Lower lobe of right lung (tissue), 2 donors: ENCODE measurements at regions not wholly inside any gene's neighbourhood (a gene's known extent, or its start where the extent isn't known, plus 50 kb on each side); places are given as distances from the start of the nearest gene placed in this dataset.

Experiments used
- ATAC-seq, 2 donors: fragments of 200-7000 bp; cut with Tn5 transposase; one replicate each; pipeline ENCODE4 v1.9.1; 2020 to 2022; ENCODE audit warnings: mild to moderate bottlenecking in 2 of 2, moderate library complexity in 2 of 2
- DNase-seq: peaks from one replicate; pipeline ENCODE4 v3.0.0-alpha.2; 2020
- H3K27ac ChIP-seq: fragments of 200-600 bp; one replicate; pipeline ENCODE4 v1.8.0; 2022
- H3K27me3 ChIP-seq: fragments of 200-600 bp; one replicate; pipeline ENCODE4 v1.8.0; 2022; ENCODE audit warnings: low read depth
- H3K36me3 ChIP-seq: fragments of 200-600 bp; one replicate; pipeline ENCODE4 v1.8.0; 2022; ENCODE audit warnings: mild to moderate bottlenecking
- H3K4me1 ChIP-seq: fragments of 200-600 bp; one replicate; pipeline ENCODE4 v1.8.0; 2022
- H3K4me3 ChIP-seq: fragments of 200-600 bp; one replicate; pipeline ENCODE4 v1.8.0; 2022; ENCODE audit warnings: mild to moderate bottlenecking
- H3K9me3 ChIP-seq: fragments of 200-600 bp; one replicate; pipeline ENCODE4 v1.8.0; 2022
- CTCF ChIP-seq: fragments of 200-600 bp; IDR thresholded peaks from one replicate; pipeline ENCODE4 v1.8.0; 2022; ENCODE audit warnings: antibody characterized with exemption, mild to moderate bottlenecking
- intact Hi-C: fragments of 100-400 bp; cut with DNase I; formaldehyde crosslinking; loops from one replicate; pipeline ENCODE4 v1.11.0; 2022
- donor health status: DM: no; HTN: yes; CAD: no; lungs with severe emphysema.

GRCh38 chr3:126266291-126266840, 86.0 kb upstream of the ALDH1L1 start:
- H3K4me1 ChIP-seq = peaks cover 45% of the 10 kb centered on the region
- peak overlapping the region; percentile 44 for H3K4me3 ChIP-seq
- ATAC-seq (peak; percentile 15 to 25), DNase-seq (no peak)
- peaks cover 4% of the 10 kb centered on the region for H3K27me3 ChIP-seq
- intact Hi-C loops = no loop called here
- no peak for TF ChIP-seq CTCF
- no peaks in the 10 kb centered on the region for H3K9me3 ChIP-seq
- no peaks in the 10 kb centered on the region for H3K36me3 ChIP-seq
- H3K27ac ChIP-seq = peak overlapping the region; percentile 86

GRCh38 chr3:126264952-126265351, 84.6 kb upstream of the ALDH1L1 start:
- intact Hi-C loops = no loop called here
- ATAC-seq = no peak
- Histone ChIP-seq H3K9me3 (no peaks in the 10 kb centered on the region), H3K27ac (no peak overlapping the region), H3K36me3 (no peaks in the 10 kb centered on the region), H3K27me3 (peaks cover 4% of the 10 kb centered on the region), H3K4me1 (peaks cover 44% of the 10 kb centered on the region), H3K4me3 (no peak overlapping the region)
- no peak for DNase-seq
- no peak for TF ChIP-seq CTCF

- TF ChIP-seq CTCF = no peak
- intact Hi-C loops = no loop called here
- H3K4me3 ChIP-seq = no peak overlapping the region
- peaks cover 38% of the 10 kb centered on the region for H3K4me1 ChIP-seq
- DNase-seq = no peak
- peaks cover 4% of the 10 kb centered on the region for H3K27me3 ChIP-seq
- no peak overlapping the region for H3K27ac ChIP-seq
- H3K36me3 ChIP-seq = no peaks in the 10 kb centered on the region
- H3K9me3 ChIP-seq = no peaks in the 10 kb centered on the region
- ATAC-seq = no peak
These were observed 84.0 kb upstream of the ALDH1L1 start for GRCh38 chr3:126264381-126264780.

- peaks cover 35% of the 10 kb centered on the region for H3K4me1 ChIP-seq
- no peaks in the 10 kb centered on the region for H3K36me3 ChIP-seq
- intact Hi-C loops = no loop called here
- H3K27me3 ChIP-seq = peaks cover 4% of the 10 kb centered on the region
- no peak for TF ChIP-seq CTCF
- DNase-seq = no peak
- no peak overlapping the region for H3K27ac ChIP-seq
- H3K9me3 ChIP-seq = no peaks in the 10 kb centered on the region
- no peak for ATAC-seq
- H3K4me3 ChIP-seq = no peak overlapping the region
These were observed 83.6 kb upstream of the ALDH1L1 start for GRCh38 chr3:126263971-126264370.

- Histone ChIP-seq H3K9me3 (no peaks in the 10 kb centered on the region), H3K27me3 (peaks cover 4% of the 10 kb centered on the region), H3K4me3 (no peak overlapping the region), H3K27ac (no peak overlapping the region), H3K36me3 (no peaks in the 10 kb centered on the region), H3K4me1 (peaks cover 31% of the 10 kb centered on the region)
- no peak for TF ChIP-seq CTCF
- DNase-seq = no peak
- intact Hi-C loops = no loop called here
- no peak for ATAC-seq
These were observed 83.2 kb upstream of the ALDH1L1 start for GRCh38 chr3:126263539-126263938.

GRCh38 chr3:126262227-126262626, 81.8 kb upstream of the ALDH1L1 start:
- no peaks in the 10 kb centered on the region for H3K36me3 ChIP-seq
- no peak for ATAC-seq
- TF ChIP-seq CTCF = no peak
- no peaks in the 10 kb centered on the region for H3K9me3 ChIP-seq
- intact Hi-C loops = no loop called here
- H3K27me3 ChIP-seq = peaks cover 2% of the 10 kb centered on the region
- peaks cover 19% of the 10 kb centered on the region for H3K4me1 ChIP-seq
- no peak for DNase-seq
- H3K27ac ChIP-seq = no peak overlapping the region
- no peak overlapping the region for H3K4me3 ChIP-seq
